NCI-H2196 treated with DMSO at 0.1 percent for 48 hours (cell line): ENCODE measurements at regions not wholly inside any gene's neighbourhood (a gene's known extent, or its start where the extent isn't known, plus 50 kb on each side); places are given as distances from the start of the nearest gene placed in this dataset.
"Not testable (repeated sequence)": the region's sequence is repeated elsewhere in the genome, so short reads cannot be mapped to it uniquely, and the experiment has no call there.

Source experiments
- DNase-seq: peaks from one replicate; lab custom pipeline; 2025; ENCODE audit not compliant: unreplicated experiment; lab: John Stamatoyannopoulos, UW

- no peak for DNase-seq
Observed at GRCh38 chr5:135279328-135279727, 119.7 kb downstream of the MACROH2A1 start.

GRCh38 chr5:135276151-135276550 lies 122.9 kb downstream of the MACROH2A1 start:
- DNase-seq, result no peak

- DNase-seq, result no peak
Observed at GRCh38 chr5:135273212-135273611, 125.8 kb downstream of the MACROH2A1 start.

GRCh38 chr5:135272311-135272805 lies 126.7 kb downstream of the MACROH2A1 start:
- DNase-seq, result no peak

GRCh38 chr5:135271533-135272310 lies 127.3 kb downstream of the MACROH2A1 start:
- DNase-seq, result no peak

GRCh38 chr5:135269931-135270421 lies 129.1 kb downstream of the MACROH2A1 start:
- no peak for DNase-seq

GRCh38 chr5:135269199-135269598 lies 129.8 kb downstream of the MACROH2A1 start:
- no peak for DNase-seq

GRCh38 chr5:135266975-135267374 lies 132.1 kb downstream of the MACROH2A1 start:
- DNase-seq, result no peak

- DNase-seq, result no peak
Observed at GRCh38 chr5:135266303-135266635, 132.8 kb downstream of the MACROH2A1 start.

- DNase-seq, result no peak
Observed at GRCh38 chr5:135265497-135266302, 133.3 kb downstream of the MACROH2A1 start.

GRCh38 chr5:135264451-135265440 lies 134.3 kb downstream of the MACROH2A1 start:
- no peak for DNase-seq

- DNase-seq, result no peak
Observed at GRCh38 chr5:135263022-135263668, 135.9 kb downstream of the MACROH2A1 start.

GRCh38 chr5:135262364-135262763 lies 136.7 kb downstream of the MACROH2A1 start:
- DNase-seq, result no peak

- DNase-seq, result not testable (repeated sequence)
Observed at GRCh38 chr5:135260108-135260507, 138.9 kb downstream of the MACROH2A1 start.

- no peak for DNase-seq
Observed at GRCh38 chr5:135255461-135256178, 143.4 kb downstream of the MACROH2A1 start.

GRCh38 chr5:135254183-135254582 lies 144.8 kb downstream of the MACROH2A1 start:
- no peak for DNase-seq

- DNase-seq, result no peak
Observed at GRCh38 chr5:135253601-135254178, 145.3 kb downstream of the MACROH2A1 start.

GRCh38 chr5:135251093-135251492 lies 147.9 kb downstream of the MACROH2A1 start:
- no peak for DNase-seq

- DNase-seq, result no peak
Observed at GRCh38 chr5:135250671-135251070, 148.4 kb downstream of the MACROH2A1 start.
